ENCODE measurements at regions not wholly inside any gene's neighbourhood (a gene's known extent, or its start where the extent isn't known, plus 50 kb on each side); places are given as distances from the start of the nearest gene placed in this dataset.

- Mint-ChIP-seq H3K4me1 (ENCODE audit: low read depth) (no peaks in the 10 kb centered on the region), H3K36me3 (ENCODE audit: low read depth) (no peaks in the 10 kb centered on the region), H3K9me3 (peaks cover 8% of the 10 kb centered on the region), H3K27me3 (no peaks in the 10 kb centered on the region), H3K4me3 (no peak overlapping the region), H3K27ac (no peak overlapping the region)
- intact Hi-C loops (cut with micrococcal nuclease), result no loop called here
Observed at GRCh38 chr5:114006582-114006981, 355.3 kb upstream of the KCNN2 start.

GRCh38 chr5:114007678-114008077, 354.2 kb upstream of the KCNN2 start:
- Mint-ChIP-seq H3K9me3 (peaks cover 8% of the 10 kb centered on the region), H3K4me3 (no peak overlapping the region), H3K27ac (no peak overlapping the region), H3K36me3 (ENCODE audit: low read depth) (no peaks in the 10 kb centered on the region), H3K4me1 (ENCODE audit: low read depth) (no peaks in the 10 kb centered on the region), H3K27me3 (no peaks in the 10 kb centered on the region)
- intact Hi-C loops (cut with micrococcal nuclease), result no loop called here

GRCh38 chr5:114010362-114010761, 351.5 kb upstream of the KCNN2 start:
- no peak overlapping the region for H3K4me3 Mint-ChIP-seq
- H3K9me3 Mint-ChIP-seq, result no peaks in the 10 kb centered on the region
- intact Hi-C loops (cut with micrococcal nuclease), result no loop called here
- no peaks in the 10 kb centered on the region for H3K4me1 Mint-ChIP-seq (ENCODE audit: low read depth)
- H3K36me3 Mint-ChIP-seq (ENCODE audit: low read depth), result no peaks in the 10 kb centered on the region
- H3K27me3 Mint-ChIP-seq, result no peaks in the 10 kb centered on the region
- H3K27ac Mint-ChIP-seq, result no peak overlapping the region

GRCh38 chr5:114018186-114018585, 343.7 kb upstream of the KCNN2 start:
- H3K27me3 Mint-ChIP-seq, result no peaks in the 10 kb centered on the region
- H3K4me3 Mint-ChIP-seq, result no peak overlapping the region
- no peaks in the 10 kb centered on the region for H3K4me1 Mint-ChIP-seq (ENCODE audit: low read depth)
- H3K27ac Mint-ChIP-seq, result no peak overlapping the region
- peaks cover 20% of the 10 kb centered on the region for H3K9me3 Mint-ChIP-seq
- intact Hi-C loops (cut with micrococcal nuclease), result no loop called here
- H3K36me3 Mint-ChIP-seq (ENCODE audit: low read depth), result no peaks in the 10 kb centered on the region

GRCh38 chr5:114038756-114039155, 323.1 kb upstream of the KCNN2 start:
- no peaks in the 10 kb centered on the region for H3K4me1 Mint-ChIP-seq (ENCODE audit: low read depth)
- no peaks in the 10 kb centered on the region for H3K27me3 Mint-ChIP-seq
- H3K9me3 Mint-ChIP-seq, result peaks cover 37% of the 10 kb centered on the region
- H3K36me3 Mint-ChIP-seq (ENCODE audit: low read depth), result no peaks in the 10 kb centered on the region
- no peak overlapping the region for H3K27ac Mint-ChIP-seq
- intact Hi-C loops (cut with micrococcal nuclease), result no loop called here
- H3K4me3 Mint-ChIP-seq, result no peak overlapping the region

- H3K9me3 Mint-ChIP-seq, result no peaks in the 10 kb centered on the region
- H3K36me3 Mint-ChIP-seq (ENCODE audit: low read depth), result no peaks in the 10 kb centered on the region
- no peak overlapping the region for H3K27ac Mint-ChIP-seq
- H3K4me1 Mint-ChIP-seq (ENCODE audit: low read depth), result no peaks in the 10 kb centered on the region
- peaks cover 16% of the 10 kb centered on the region for H3K27me3 Mint-ChIP-seq
- H3K4me3 Mint-ChIP-seq, result no peak overlapping the region
- intact Hi-C loops (cut with micrococcal nuclease), result no loop called here
Observed at GRCh38 chr5:114050087-114050486, 311.8 kb upstream of the KCNN2 start.

- intact Hi-C loops (cut with micrococcal nuclease), result no loop called here
- H3K36me3 Mint-ChIP-seq (ENCODE audit: low read depth), result no peaks in the 10 kb centered on the region
- no peaks in the 10 kb centered on the region for H3K9me3 Mint-ChIP-seq
- H3K27ac Mint-ChIP-seq, result no peak overlapping the region
- H3K4me1 Mint-ChIP-seq (ENCODE audit: low read depth), result no peaks in the 10 kb centered on the region
- no peak overlapping the region for H3K4me3 Mint-ChIP-seq
- H3K27me3 Mint-ChIP-seq, result peaks cover 35% of the 10 kb centered on the region
Observed at GRCh38 chr5:114053372-114053771, 308.5 kb upstream of the KCNN2 start.

GRCh38 chr5:114054594-114054993, 307.3 kb upstream of the KCNN2 start:
- intact Hi-C loops (cut with micrococcal nuclease), result no loop called here
- no peak overlapping the region for H3K4me3 Mint-ChIP-seq
- H3K27me3 Mint-ChIP-seq, result peaks cover 37% of the 10 kb centered on the region
- H3K4me1 Mint-ChIP-seq (ENCODE audit: low read depth), result no peaks in the 10 kb centered on the region
- H3K9me3 Mint-ChIP-seq, result no peaks in the 10 kb centered on the region
- no peak overlapping the region for H3K27ac Mint-ChIP-seq
- no peaks in the 10 kb centered on the region for H3K36me3 Mint-ChIP-seq (ENCODE audit: low read depth)

GRCh38 chr5:114055318-114056184, 306.3 kb upstream of the KCNN2 start:
- Mint-ChIP-seq H3K27ac (no peak overlapping the region), H3K4me3 (no peak overlapping the region), H3K36me3 (ENCODE audit: low read depth) (no peaks in the 10 kb centered on the region), H3K27me3 (peaks cover 37% of the 10 kb centered on the region), H3K4me1 (ENCODE audit: low read depth) (no peaks in the 10 kb centered on the region), H3K9me3 (no peaks in the 10 kb centered on the region)
- intact Hi-C loops (cut with micrococcal nuclease), result no loop called here

GRCh38 chr5:114056185-114056538, 305.7 kb upstream of the KCNN2 start:
- intact Hi-C loops (cut with micrococcal nuclease), result no loop called here
- Mint-ChIP-seq H3K9me3 (no peaks in the 10 kb centered on the region), H3K27ac (no peak overlapping the region), H3K27me3 (peaks cover 37% of the 10 kb centered on the region), H3K4me1 (ENCODE audit: low read depth) (no peaks in the 10 kb centered on the region), H3K4me3 (no peak overlapping the region), H3K36me3 (ENCODE audit: low read depth) (no peaks in the 10 kb centered on the region)

- intact Hi-C loops (cut with micrococcal nuclease), result no loop called here
- H3K4me3 Mint-ChIP-seq, result no peak overlapping the region
- H3K27me3 Mint-ChIP-seq, result peaks cover 13% of the 10 kb centered on the region
- H3K36me3 Mint-ChIP-seq (ENCODE audit: low read depth), result no peaks in the 10 kb centered on the region
- H3K4me1 Mint-ChIP-seq (ENCODE audit: low read depth), result no peaks in the 10 kb centered on the region
- H3K9me3 Mint-ChIP-seq, result no peaks in the 10 kb centered on the region
- H3K27ac Mint-ChIP-seq, result no peak overlapping the region
Observed at GRCh38 chr5:114060866-114061265, 301.0 kb upstream of the KCNN2 start.

GRCh38 chr5:114062932-114063867, 298.7 kb upstream of the KCNN2 start:
- no peaks in the 10 kb centered on the region for H3K4me1 Mint-ChIP-seq (ENCODE audit: low read depth)
- no peak overlapping the region for H3K27ac Mint-ChIP-seq
- intact Hi-C loops (cut with micrococcal nuclease), result no loop called here
- H3K36me3 Mint-ChIP-seq (ENCODE audit: low read depth), result no peaks in the 10 kb centered on the region
- H3K9me3 Mint-ChIP-seq, result no peaks in the 10 kb centered on the region
- H3K27me3 Mint-ChIP-seq, result peaks cover 2% of the 10 kb centered on the region
- H3K4me3 Mint-ChIP-seq, result no peak overlapping the region

GRCh38 chr5:114065912-114066311, 296.0 kb upstream of the KCNN2 start:
- Mint-ChIP-seq H3K36me3 (ENCODE audit: low read depth) (no peaks in the 10 kb centered on the region), H3K27me3 (no peaks in the 10 kb centered on the region), H3K4me1 (ENCODE audit: low read depth) (no peaks in the 10 kb centered on the region), H3K4me3 (no peak overlapping the region), H3K27ac (no peak overlapping the region), H3K9me3 (no peaks in the 10 kb centered on the region)
- intact Hi-C loops (cut with micrococcal nuclease), result no loop called here

GRCh38 chr5:114070093-114070722, 291.7 kb upstream of the KCNN2 start:
- Mint-ChIP-seq H3K4me3 (no peak overlapping the region), H3K9me3 (no peaks in the 10 kb centered on the region), H3K4me1 (ENCODE audit: low read depth) (no peaks in the 10 kb centered on the region), H3K36me3 (ENCODE audit: low read depth) (no peaks in the 10 kb centered on the region), H3K27ac (no peak overlapping the region), H3K27me3 (no peaks in the 10 kb centered on the region)
- intact Hi-C loops (cut with micrococcal nuclease), result no loop called here

Data from dendritic cell treated with granulocyte-macrophage colony-stimulating factor and Interleukin-4, amounts not matched to agents 40 ng/mL and 50 ng/mL, for 4 days (primary cell).